Neutrophil (primary cell): ENCODE measurements at regions not wholly inside any gene's neighbourhood (a gene's known extent, or its start where the extent isn't known, plus 50 kb on each side); places are given as distances from the start of the nearest gene placed in this dataset.

Source experiments
- H3K27ac ChIP-seq: fragments of 200-600 bp; sonication (generic); 2 replicates; pipeline ENCODE4 v1.5.1; 2016; ENCODE audit warnings: mild to moderate bottlenecking, moderate library complexity
- H3K27me3 ChIP-seq: fragments of 200-600 bp; sonication (generic); 2 replicates; pipeline ENCODE4 v1.6.0; 2016; ENCODE audit warnings: mild to moderate bottlenecking
- H3K36me3 ChIP-seq: fragments of 200-600 bp; sonication (generic); 2 replicates; pipeline ENCODE4 v1.5.1; 2017
- H3K4me1 ChIP-seq, 2 experiments: fragments of 200-600 bp in 1 of 2; sonication (generic) in 1 of 2; 1 replicate in 1 of 2; 2 replicates in 1 of 2; pipeline versions ENCODE4 v1.5.1 to v1.6.1; 2013 to 2016; ENCODE audit warnings: low read depth in 1 of 2, low read length in 1 of 2, mild to moderate bottlenecking in 1 of 2, moderate library complexity in 1 of 2; ENCODE audit not compliant: control insufficient read depth in 1 of 2, insufficient read depth in 1 of 2
- H3K4me3 ChIP-seq, 2 experiments: fragments of 200-600 bp in 1 of 2; sonication (generic) in 1 of 2; 1 replicate in 1 of 2; 2 replicates in 1 of 2; pipeline ENCODE4 v1.5.1; 2013 to 2016; ENCODE audit warnings: low read depth in 1 of 2, low read length in 1 of 2, mild to moderate bottlenecking in 1 of 2, moderate library complexity in 1 of 2
- H3K9me3 ChIP-seq: fragments of 200-600 bp; sonication (generic); 2 replicates; pipeline ENCODE4 v1.5.1; 2016
- CTCF ChIP-seq: fragments of 200-600 bp; sonication (generic); IDR thresholded peaks from 2 replicates; pipeline ENCODE4 v1.5.1; 2016; ENCODE audit warnings: antibody characterized with exemption

GRCh38 chr6:14305624-14306023 lies 188.1 kb downstream of the CD83 start:
- no peaks in the 10 kb centered on the region for H3K4me1 ChIP-seq
- H3K4me3 ChIP-seq = no peak overlapping the region
- TF ChIP-seq CTCF = no peak
- no peaks in the 10 kb centered on the region for H3K36me3 ChIP-seq
- H3K9me3 ChIP-seq = no peaks in the 10 kb centered on the region
- no peaks in the 10 kb centered on the region for H3K27me3 ChIP-seq
- H3K27ac ChIP-seq = no peak overlapping the region

DNA sequence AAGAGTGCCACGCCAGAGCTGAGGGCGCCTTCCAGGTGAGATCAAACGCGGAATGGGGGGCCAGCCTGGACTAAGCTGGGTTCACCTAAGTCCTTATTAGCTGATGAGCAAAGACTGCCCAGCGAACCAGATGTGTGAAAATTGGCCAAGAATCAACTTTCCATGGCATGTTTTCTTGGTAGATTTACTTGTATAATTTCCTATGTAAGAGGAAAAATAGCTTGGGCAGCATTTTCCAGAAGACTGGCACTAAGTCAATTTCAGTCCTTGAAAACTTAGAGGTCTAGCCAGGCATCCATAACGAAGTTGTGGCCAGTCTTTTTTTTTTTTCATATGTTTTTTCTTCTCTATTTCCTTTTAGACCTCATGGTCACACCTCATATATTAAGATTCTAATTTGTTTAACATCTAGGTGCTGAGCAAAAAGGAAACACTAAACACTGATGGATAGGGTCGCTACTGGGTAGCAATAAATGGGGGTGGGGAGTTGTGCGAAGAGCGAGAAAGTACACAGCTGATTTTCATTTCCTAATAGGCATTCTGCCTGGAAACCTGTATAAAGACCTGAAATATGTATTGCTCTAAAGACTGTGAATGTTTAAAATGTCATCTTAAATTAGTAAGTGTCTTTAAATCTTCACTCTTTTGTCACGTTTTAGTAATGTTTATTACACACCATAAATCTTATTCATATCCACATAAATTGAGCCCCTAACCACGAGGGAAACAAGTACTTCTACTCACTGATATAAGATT lies 188.8 kb downstream of the CD83 start:
- Histone ChIP-seq H3K27ac (no peak overlapping the region), H3K4me3 (no peak overlapping the region), H3K9me3 (no peaks in the 10 kb centered on the region), H3K4me1 (no peaks in the 10 kb centered on the region), H3K27me3 (no peaks in the 10 kb centered on the region), H3K36me3 (no peaks in the 10 kb centered on the region)
- no peak for TF ChIP-seq CTCF

GRCh38 chr6:14309516-14309915 lies 191.9 kb downstream of the CD83 start:
- no peak for TF ChIP-seq CTCF

GRCh38 chr6:14309951-14310445 lies 192.4 kb downstream of the CD83 start:
- Histone ChIP-seq H3K4me3 (no peak overlapping the region), H3K4me1 (no peaks in the 10 kb centered on the region), H3K27me3 (no peaks in the 10 kb centered on the region), H3K9me3 (no peaks in the 10 kb centered on the region), H3K36me3 (no peaks in the 10 kb centered on the region), H3K27ac (no peak overlapping the region)
- TF ChIP-seq CTCF = no peak

More at GRCh38 chr6:14309516-14309915, 191.9 kb downstream of the CD83 start:
- Histone ChIP-seq H3K27me3 (no peaks in the 10 kb centered on the region), H3K27ac (no peak overlapping the region), H3K4me3 (no peak overlapping the region), H3K9me3 (no peaks in the 10 kb centered on the region), H3K36me3 (no peaks in the 10 kb centered on the region), H3K4me1 (no peaks in the 10 kb centered on the region)

GRCh38 chr6:14310960-14311359 lies 193.4 kb downstream of the CD83 start:
- H3K4me3 ChIP-seq = no peak overlapping the region
- TF ChIP-seq CTCF = no peak
- H3K27me3 ChIP-seq = no peaks in the 10 kb centered on the region
- no peaks in the 10 kb centered on the region for H3K9me3 ChIP-seq
- no peaks in the 10 kb centered on the region for H3K4me1 ChIP-seq
- no peaks in the 10 kb centered on the region for H3K36me3 ChIP-seq
- H3K27ac ChIP-seq = no peak overlapping the region
